Stomach (tissue), 4 donors: ENCODE measurements at regions not wholly inside any gene's neighbourhood (a gene's known extent, or its start where the extent isn't known, plus 50 kb on each side); places are given as distances from the start of the nearest gene placed in this dataset.

Source experiments
- CTCF ChIP-seq, 7 experiments: fragments of 450-650 bp in 4 of 7; fragments of 200-600 bp in 3 of 7; sonication (generic) in 3 of 7; IDR thresholded peaks; one replicate each; pipeline ENCODE4 v1.5.1; 2016 to 2019; ENCODE audit warnings: antibody characterized with exemption in 7 of 7, control low read depth in 2 of 7, mild to moderate bottlenecking in 1 of 7
- POLR2AphosphoS5 ChIP-seq, 3 donors: sonication (generic); formaldehyde crosslinking; IDR thresholded peaks; one replicate each; pipeline ENCODE4 v1.6.1; 2016; ENCODE audit warnings: antibody characterized with exemption in 3 of 3

DNA sequence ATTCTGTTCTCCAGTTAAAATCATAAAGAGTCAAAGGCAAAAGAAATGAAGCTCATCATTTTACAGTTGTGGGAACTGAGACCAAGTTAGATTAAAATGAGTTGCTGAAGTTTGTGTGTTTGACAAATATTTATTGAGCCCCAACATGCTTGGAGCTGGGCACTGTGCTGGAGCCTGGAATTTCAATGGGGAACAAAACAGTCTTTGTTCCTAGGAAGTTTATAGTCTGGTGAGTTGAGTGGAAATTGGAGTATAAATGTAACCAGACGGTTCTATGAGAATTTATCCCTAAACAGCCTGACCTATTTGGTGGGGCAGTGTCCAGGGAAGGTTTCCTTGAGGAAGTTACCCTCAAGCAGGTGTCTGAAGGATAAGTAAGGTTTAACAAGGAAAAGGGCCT lies 294.4 kb downstream of the PRDM2 start:
- no peak for TF ChIP-seq CTCF (IDR thresholded peaks at IDR 0.05)
- TF ChIP-seq POLR2AphosphoS5 (IDR thresholded peaks at IDR 0.05), result no peak
